ENCODE measurements at regions not wholly inside any gene's neighbourhood (a gene's known extent, or its start where the extent isn't known, plus 50 kb on each side); places are given as distances from the start of the nearest gene placed in this dataset.

- intact Hi-C loops (cut with DNase I): no loop called here
- peak overlapping the region in 1 of 2 donors; percentile 47 for H3K27ac ChIP-seq (ENCODE audit: low read depth in 2 of 2, low read length in 2 of 2)
- FAIRE-seq (no peak), DNase-seq (no peak)
- H3K4me1 ChIP-seq (ENCODE audit: control insufficient read depth in 2 of 3, insufficient read depth in 2 of 3, low read depth in 1 of 3, low read length in 3 of 3): no peaks in the 10 kb centered on the region
- H3K27me3 ChIP-seq (ENCODE audit: control insufficient read depth, insufficient read depth, low read length): no peaks in the 10 kb centered on the region
- no peak overlapping the region for H3K4me3 ChIP-seq (ENCODE audit: low read length in 3 of 3)
- no peaks in the 10 kb centered on the region for H3K9me3 ChIP-seq (ENCODE audit: control insufficient read depth in 2 of 3, insufficient read depth in 1 of 3, low read length in 3 of 3)
- no peaks in the 10 kb centered on the region for H3K36me3 ChIP-seq (ENCODE audit: control insufficient read depth in 2 of 3, insufficient read depth in 3 of 3, low read length in 3 of 3)
- TF ChIP-seq CTCF (IDR thresholded peaks at IDR 0.05; ENCODE audit: borderline replicate concordance, extremely low read depth, insufficient read depth): no peak
- H3K9ac ChIP-seq (ENCODE audit: low read length in 3 of 3): no peak overlapping the region
Measured at GRCh38 chr13:109862627-109863026, 76.2 kb upstream of the IRS2 start.

GRCh38 chr13:109859898-109860297 lies 73.5 kb upstream of the IRS2 start:
- DNase-seq: no peak
- intact Hi-C loops (cut with DNase I): no loop called here
- FAIRE-seq: no peak
- no peaks in the 10 kb centered on the region for H3K9me3 ChIP-seq (ENCODE audit: control insufficient read depth in 2 of 3, insufficient read depth in 1 of 3, low read length in 3 of 3)
- H3K36me3 ChIP-seq (ENCODE audit: control insufficient read depth in 2 of 3, insufficient read depth in 3 of 3, low read length in 3 of 3): no peaks in the 10 kb centered on the region
- no peak overlapping the region for H3K27ac ChIP-seq (ENCODE audit: low read depth in 2 of 2, low read length in 2 of 2)
- no peak for TF ChIP-seq CTCF (IDR thresholded peaks at IDR 0.05; ENCODE audit: borderline replicate concordance, extremely low read depth, insufficient read depth)
- no peak overlapping the region for H3K9ac ChIP-seq (ENCODE audit: low read length in 3 of 3)
- no peaks in the 10 kb centered on the region for H3K27me3 ChIP-seq (ENCODE audit: control insufficient read depth, insufficient read depth, low read length)
- no peak overlapping the region for H3K4me3 ChIP-seq (ENCODE audit: low read length in 3 of 3)
- no peaks in the 10 kb centered on the region for H3K4me1 ChIP-seq (ENCODE audit: control insufficient read depth in 2 of 3, insufficient read depth in 2 of 3, low read depth in 1 of 3, low read length in 3 of 3)

GRCh38 chr13:109859216-109859835 lies 72.9 kb upstream of the IRS2 start:
- H3K27me3 ChIP-seq (ENCODE audit: control insufficient read depth, insufficient read depth, low read length): no peaks in the 10 kb centered on the region
- no peak overlapping the region for H3K27ac ChIP-seq (ENCODE audit: low read depth in 2 of 2, low read length in 2 of 2)
- TF ChIP-seq CTCF (IDR thresholded peaks at IDR 0.05; ENCODE audit: borderline replicate concordance, extremely low read depth, insufficient read depth): no peak
- H3K36me3 ChIP-seq (ENCODE audit: control insufficient read depth in 2 of 3, insufficient read depth in 3 of 3, low read length in 3 of 3): no peaks in the 10 kb centered on the region
- FAIRE-seq: no peak
- H3K4me3 ChIP-seq (ENCODE audit: low read length in 3 of 3): no peak overlapping the region
- no peak overlapping the region for H3K9ac ChIP-seq (ENCODE audit: low read length in 3 of 3)
- no peaks in the 10 kb centered on the region for H3K4me1 ChIP-seq (ENCODE audit: control insufficient read depth in 2 of 3, insufficient read depth in 2 of 3, low read depth in 1 of 3, low read length in 3 of 3)
- intact Hi-C loops (cut with DNase I): no loop called here
- DNase-seq: no peak
- no peaks in the 10 kb centered on the region for H3K9me3 ChIP-seq (ENCODE audit: control insufficient read depth in 2 of 3, insufficient read depth in 1 of 3, low read length in 3 of 3)

- FAIRE-seq (no peak), DNase-seq (no peak)
- intact Hi-C loops (cut with DNase I): no loop called here
- no peak overlapping the region for H3K27ac ChIP-seq (ENCODE audit: low read depth in 2 of 2, low read length in 2 of 2)
- no peaks in the 10 kb centered on the region for H3K36me3 ChIP-seq (ENCODE audit: control insufficient read depth in 2 of 3, insufficient read depth in 3 of 3, low read length in 3 of 3)
- TF ChIP-seq CTCF (IDR thresholded peaks at IDR 0.05; ENCODE audit: borderline replicate concordance, extremely low read depth, insufficient read depth): no peak
- H3K4me3 ChIP-seq (ENCODE audit: low read length in 3 of 3): no peak overlapping the region
- H3K9me3 ChIP-seq (ENCODE audit: control insufficient read depth in 2 of 3, insufficient read depth in 1 of 3, low read length in 3 of 3): no peaks in the 10 kb centered on the region
- no peaks in the 10 kb centered on the region for H3K4me1 ChIP-seq (ENCODE audit: control insufficient read depth in 2 of 3, insufficient read depth in 2 of 3, low read depth in 1 of 3, low read length in 3 of 3)
- no peak overlapping the region for H3K9ac ChIP-seq (ENCODE audit: low read length in 3 of 3)
- no peaks in the 10 kb centered on the region for H3K27me3 ChIP-seq (ENCODE audit: control insufficient read depth, insufficient read depth, low read length)
Measured at GRCh38 chr13:109858319-109858718, 71.9 kb upstream of the IRS2 start.

Measured in kidney (tissue), 13 donors.